DMS153 (cell line): ENCODE measurements at regions not wholly inside any gene's neighbourhood (a gene's known extent, or its start where the extent isn't known, plus 50 kb on each side); places are given as distances from the start of the nearest gene placed in this dataset.
"Not testable (repeated sequence)": the region's sequence is repeated elsewhere in the genome, so short reads cannot be mapped to it uniquely, and the experiment has no call there.

Experiments
- DNase-seq: peaks from one replicate; lab custom pipeline; 2025; lab: John Stamatoyannopoulos, UW

- no peak for DNase-seq
Observed at GRCh38 chr1:68673771-68674170, 176.9 kb upstream of the DEPDC1 start.

DNA sequence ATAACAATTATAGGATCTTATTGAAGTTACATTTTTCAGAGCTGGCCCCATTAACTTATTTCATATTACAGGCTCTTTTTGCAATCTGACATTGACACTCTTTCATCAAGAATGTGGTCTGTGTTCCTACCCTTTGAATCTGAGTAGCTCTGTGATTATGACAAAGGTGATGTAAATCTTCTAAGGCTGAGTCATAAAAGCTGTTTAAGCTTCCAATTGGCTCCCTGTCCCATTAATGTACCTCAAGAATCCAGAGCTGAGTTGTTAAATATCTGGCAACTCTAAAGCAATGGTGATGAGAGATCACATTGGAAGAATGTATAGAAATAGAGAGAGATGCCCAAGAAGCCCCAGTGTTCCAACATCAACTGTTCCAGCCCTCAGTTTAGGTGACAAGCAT is 178.5 kb upstream of the DEPDC1 start:
- no peak for DNase-seq

DNA sequence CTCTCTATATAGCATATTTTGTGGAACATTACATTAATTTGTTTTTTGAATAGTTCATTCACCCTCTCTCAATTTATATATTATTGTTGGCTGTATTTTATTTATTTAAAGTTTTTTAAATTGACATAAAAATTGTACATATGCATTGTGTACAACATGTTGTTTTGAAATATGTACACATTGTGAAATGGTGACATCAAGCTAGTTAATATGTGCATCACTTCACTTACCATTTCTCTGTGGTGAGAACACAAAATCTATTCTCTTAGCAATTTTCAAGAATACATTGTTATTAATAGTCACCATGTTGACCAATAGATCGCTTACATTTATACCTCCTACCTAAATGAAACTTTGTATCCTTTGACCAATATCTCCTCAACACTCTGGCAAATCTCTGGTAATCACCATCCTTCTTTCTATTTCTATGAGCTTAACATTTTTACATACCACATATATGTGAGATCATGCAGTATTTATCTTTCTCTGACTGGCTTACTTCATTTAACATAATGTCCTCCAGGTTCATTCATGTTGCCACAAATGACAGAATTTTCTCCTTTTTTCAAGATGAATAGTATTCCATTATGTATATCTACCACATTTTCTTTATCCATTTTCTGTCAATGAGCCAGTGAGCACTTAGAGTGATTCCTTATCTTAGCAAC is 180.9 kb upstream of the DEPDC1 start:
- DNase-seq: no peak

DNA sequence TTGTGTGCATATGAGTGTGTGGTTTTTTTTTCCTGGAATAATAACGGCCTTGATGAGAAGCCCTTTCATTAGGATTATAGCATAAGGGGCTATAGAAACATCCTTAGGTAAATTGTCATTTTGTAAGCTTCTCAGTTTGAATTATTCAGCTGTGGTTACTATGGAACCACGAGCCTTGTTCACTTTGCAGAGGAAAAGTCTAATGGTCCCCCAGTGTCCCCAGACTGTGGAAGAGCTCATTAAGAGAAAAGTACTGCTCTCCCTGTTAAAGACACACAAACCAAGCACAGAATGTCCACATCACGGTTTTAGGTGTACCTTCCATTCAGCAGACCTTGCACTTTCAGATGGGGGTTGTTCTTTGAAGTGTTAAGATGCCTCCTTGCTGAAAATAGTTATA is 199.3 kb upstream of the DEPDC1 start:
- DNase-seq: no peak

DNA sequence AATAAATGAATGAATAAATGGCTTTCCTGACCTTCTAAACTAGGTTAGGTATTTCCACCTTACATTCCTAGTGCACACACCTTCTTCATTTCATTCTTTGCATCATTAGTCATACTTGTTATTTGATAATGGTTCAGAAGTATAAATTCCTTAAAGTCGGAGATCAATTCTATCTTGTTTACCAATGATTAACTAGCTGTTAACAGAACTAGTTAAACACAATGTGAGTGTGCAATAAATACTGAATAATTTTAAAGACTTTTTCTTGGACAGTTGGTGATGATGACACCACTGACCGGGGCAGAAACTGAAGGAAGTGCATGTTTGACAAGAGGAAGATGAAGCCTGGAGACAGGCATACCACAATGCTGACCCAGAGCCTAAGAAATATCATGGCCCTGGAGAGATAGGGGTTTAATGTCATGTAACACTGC is 207.1 kb upstream of the DEPDC1 start:
- DNase-seq: no peak

- no peak for DNase-seq
Observed at GRCh38 chr1:68704800-68705443, 208.0 kb upstream of the DEPDC1 start.

GRCh38 chr1:68705466-68705865 is 208.6 kb upstream of the DEPDC1 start:
- no peak for DNase-seq

- no peak for DNase-seq
Observed at GRCh38 chr1:68706639-68707317, 209.9 kb upstream of the DEPDC1 start.

GRCh38 chr1:68717330-68717729 is 220.4 kb upstream of the DEPDC1 start:
- no peak for DNase-seq

GRCh38 chr1:68720476-68720875 is 223.6 kb upstream of the DEPDC1 start:
- no peak for DNase-seq

DNA sequence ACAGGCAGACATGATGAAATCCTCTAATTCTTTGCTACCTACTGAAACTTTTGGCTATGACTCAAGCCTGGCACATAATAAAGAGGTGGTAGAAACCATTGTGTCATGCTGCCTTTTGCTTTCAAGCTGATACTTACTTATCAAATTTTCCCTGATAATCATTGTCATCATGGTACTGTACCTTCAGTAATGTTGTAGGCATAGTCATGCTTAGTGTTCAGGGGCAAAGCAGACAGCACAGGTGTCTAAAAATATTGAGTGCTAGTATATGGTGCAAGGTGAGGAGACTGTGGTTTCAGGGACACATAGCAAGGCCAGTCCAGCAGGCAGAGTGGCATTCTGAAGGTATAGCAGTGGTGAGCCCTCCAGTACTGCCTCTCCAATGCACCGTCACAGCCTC is 226.9 kb upstream of the DEPDC1 start:
- DNase-seq: no peak

DNA sequence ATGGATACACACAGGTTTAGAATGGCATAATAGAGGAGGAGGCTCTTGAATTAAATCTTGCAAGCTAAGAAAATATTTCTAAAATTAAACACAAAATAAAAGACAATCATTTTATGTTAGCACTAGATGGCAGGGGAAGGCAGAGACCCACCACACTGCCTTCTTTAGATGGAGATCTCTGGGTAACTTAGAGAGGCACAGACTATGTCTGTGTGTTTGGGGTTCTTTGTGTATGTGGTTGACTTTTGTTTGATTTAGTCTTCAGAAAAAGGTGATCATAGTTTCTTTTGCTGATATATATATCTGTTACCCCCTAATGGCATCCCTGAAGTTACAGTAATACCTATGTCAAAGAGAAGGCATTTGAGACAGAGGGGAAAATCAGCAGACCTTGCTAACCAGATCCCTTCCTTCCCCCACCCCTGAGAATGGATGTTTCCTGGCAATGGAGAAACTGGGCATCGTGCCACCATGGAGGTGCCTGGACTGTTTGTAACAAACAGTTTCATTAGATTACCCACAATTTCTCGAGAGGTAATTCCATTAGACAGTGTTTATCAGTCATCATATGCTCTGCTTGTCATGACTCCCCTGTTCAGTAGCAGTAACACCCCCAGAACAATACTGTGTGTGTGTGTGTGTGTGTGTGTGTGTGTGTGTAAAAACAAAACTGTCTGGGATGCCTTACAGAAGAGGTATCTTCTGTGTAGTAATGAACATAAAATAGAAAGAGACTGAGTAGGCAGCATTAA is 228.3 kb upstream of the DEPDC1 start:
- DNase-seq: peak; percentile 23

GRCh38 chr1:68739486-68739885 is 242.6 kb upstream of the DEPDC1 start:
- not testable (repeated sequence) for DNase-seq

- DNase-seq: no peak
Observed at GRCh38 chr1:68745011-68745410, 248.1 kb upstream of the DEPDC1 start.

- DNase-seq: no peak
Observed at GRCh38 chr1:68745451-68745850, 248.6 kb upstream of the DEPDC1 start.

DNA sequence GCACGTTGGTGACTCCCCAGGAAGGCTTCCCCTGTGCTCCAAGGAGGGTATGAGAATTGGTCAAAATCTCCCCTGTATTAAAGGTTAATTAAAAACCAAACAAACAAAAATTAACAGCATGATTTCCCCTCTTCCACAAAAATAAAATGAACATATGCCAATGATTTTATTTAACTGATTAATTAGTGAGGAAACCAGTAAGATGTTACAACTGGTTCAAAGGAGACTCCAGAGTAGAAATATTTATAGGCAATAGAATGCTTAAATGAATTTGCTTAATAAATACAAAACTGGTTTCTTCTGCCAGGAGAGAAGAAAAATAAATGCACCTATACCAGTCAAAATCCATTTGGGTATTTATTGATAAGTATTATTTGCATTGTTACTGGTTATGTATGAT is 249.5 kb upstream of the DEPDC1 start:
- no peak for DNase-seq

DNA sequence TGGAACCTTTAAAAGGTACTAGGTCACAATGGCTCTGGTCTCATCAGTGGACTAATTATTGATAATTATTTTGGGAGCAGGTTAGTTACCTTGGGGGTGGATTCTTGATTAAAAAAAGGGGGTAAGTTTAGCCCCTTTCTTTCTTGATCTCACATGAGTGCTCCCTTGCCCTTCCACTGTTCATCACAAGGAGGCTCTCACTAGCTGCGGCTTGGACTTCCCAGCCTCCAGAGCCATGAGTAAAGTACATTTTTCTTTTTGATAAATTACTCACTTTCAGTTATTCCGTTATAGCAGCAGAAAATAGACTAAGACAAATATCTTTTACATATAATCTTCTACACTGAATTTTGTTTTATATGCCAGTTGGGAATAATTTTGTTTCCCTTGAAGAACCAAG is 254.8 kb upstream of the DEPDC1 start:
- DNase-seq: no peak

DNA sequence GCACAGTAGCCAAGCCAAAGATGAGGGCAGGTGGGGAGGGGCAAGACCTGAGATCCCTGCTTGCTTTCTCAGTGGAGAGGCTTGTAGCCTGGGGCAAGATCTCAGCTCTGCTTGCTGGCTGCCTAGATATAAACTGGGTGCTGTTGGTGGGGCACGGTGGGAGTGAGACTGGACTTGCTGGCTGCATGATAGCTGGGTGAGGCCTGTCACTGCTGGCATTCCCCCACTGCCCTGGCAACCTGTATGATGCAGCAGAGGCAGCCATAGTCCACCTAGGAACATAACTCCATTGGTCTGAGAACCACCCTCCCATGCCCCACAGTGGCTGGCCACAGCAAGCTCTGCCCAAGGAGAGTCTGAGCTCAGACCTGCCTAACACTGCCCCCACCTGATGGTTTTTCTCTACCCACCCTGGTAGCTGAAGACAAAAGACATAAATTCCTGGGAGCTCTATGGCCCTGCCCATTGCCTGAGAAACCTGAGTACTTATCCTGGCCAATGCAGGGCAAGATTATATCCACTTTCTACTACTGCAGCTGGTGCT is 261.9 kb upstream of the DEPDC1 start:
- DNase-seq: no peak

DNA sequence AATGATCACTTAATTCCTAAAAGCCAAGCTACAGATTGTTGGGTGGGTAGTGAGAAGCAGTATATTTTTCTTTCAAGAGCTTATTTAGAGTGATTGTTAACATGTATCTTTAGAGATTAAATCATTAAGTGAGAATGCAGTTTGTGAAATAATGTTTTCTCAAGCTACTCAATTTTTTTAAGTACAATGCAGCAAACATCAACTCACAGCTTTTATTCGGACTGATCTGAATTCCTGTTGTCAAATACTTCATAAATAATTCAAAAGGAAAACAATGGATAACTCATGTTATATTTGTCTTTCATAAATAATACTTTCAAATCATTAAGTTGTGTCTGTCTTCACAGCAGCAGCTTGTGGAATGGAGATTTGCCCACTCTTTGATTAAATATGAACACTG is 271.1 kb upstream of the DEPDC1 start:
- no peak for DNase-seq

GRCh38 chr1:68770817-68771216 is 273.9 kb upstream of the DEPDC1 start:
- no peak for DNase-seq

DNA sequence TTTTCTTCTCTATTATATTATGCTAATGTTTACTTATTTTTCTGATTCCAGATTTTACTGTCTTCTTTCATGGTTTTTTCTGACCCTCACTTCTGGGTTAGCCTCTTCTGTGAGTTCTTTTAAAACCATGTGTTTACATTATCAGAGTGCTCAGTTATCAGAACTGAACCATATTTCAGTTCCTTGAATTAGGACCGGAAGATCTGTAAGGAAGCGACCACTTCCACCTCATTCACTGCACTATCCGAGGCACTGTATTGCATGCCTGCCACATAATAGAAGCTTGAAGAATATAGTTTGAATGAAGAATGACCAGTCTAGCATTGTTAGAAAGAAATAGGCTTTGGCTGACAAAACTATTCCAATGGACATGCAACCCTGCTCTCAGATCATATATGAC is 281.0 kb upstream of the DEPDC1 start:
- DNase-seq: no peak

DNA sequence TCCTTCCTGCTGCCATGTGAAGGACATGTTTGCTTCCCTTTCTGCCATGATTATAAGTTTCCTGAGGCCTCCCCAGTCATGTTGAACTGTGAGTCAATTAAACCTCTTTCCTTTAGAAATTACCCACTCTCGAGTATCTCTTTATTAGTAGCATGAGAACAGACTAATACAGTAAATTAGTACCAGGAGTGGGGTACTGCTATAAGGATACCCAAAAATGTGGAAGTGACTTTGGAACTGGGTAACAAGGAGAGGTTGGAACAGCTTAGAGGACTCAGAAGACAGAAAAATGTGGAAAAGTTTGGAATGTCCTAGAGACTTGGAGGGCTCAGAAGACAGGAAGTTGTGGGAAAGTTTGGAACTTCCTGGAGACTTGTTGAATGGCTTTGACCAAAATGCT is 283.0 kb upstream of the DEPDC1 start:
- not testable (repeated sequence) for DNase-seq
